ENCODE measurements at regions not wholly inside any gene's neighbourhood (a gene's known extent, or its start where the extent isn't known, plus 50 kb on each side); places are given as distances from the start of the nearest gene placed in this dataset.
"Not testable (repeated sequence)": the region's sequence is repeated elsewhere in the genome, so short reads cannot be mapped to it uniquely, and the experiment has no call there.

DNA sequence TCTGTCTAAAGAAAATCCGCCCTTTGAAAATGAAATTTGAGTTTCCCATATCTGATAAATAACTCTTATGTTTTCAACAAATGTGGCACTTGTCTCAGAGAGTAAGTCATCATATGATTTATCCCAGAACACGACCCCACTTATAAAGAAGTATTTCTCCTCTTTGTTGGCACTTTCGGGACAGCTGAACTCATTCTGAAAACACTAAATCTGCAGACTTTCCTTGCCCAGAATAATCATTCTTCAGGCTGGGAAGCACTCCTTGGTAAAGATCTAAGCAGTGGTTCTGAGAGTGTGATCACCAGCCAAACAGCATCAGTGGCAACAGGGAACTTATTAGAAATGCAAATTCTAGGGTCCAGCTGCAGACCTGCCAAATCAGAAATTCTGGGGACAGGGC, 532.2 kb upstream of the API5 start:
- no peak for DNase-seq
- Histone ChIP-seq H3K4me3 (no peak overlapping the region), H3K4me1 (no peaks in the 10 kb centered on the region), H3K36me3 (no peaks in the 10 kb centered on the region), H3K27ac (no peak overlapping the region), H3K9me3 (no peaks in the 10 kb centered on the region), H3K27me3 (no peaks in the 10 kb centered on the region)
- TF ChIP-seq POLR2A (IDR thresholded peaks at IDR 0.05), result no peak
- TF ChIP-seq, protein P1, sequence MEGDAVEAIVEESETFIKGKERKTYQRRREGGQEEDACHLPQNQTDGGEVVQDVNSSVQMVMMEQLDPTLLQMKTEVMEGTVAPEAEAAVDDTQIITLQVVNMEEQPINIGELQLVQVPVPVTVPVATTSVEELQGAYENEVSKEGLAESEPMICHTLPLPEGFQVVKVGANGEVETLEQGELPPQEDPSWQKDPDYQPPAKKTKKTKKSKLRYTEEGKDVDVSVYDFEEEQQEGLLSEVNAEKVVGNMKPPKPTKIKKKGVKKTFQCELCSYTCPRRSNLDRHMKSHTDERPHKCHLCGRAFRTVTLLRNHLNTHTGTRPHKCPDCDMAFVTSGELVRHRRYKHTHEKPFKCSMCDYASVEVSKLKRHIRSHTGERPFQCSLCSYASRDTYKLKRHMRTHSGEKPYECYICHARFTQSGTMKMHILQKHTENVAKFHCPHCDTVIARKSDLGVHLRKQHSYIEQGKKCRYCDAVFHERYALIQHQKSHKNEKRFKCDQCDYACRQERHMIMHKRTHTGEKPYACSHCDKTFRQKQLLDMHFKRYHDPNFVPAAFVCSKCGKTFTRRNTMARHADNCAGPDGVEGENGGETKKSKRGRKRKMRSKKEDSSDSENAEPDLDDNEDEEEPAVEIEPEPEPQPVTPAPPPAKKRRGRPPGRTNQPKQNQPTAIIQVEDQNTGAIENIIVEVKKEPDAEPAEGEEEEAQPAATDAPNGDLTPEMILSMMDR (IDR thresholded peaks at IDR 0.05), result no peak
- intact Hi-C loops (cut with DNase I; ENCODE audit: low total_unique reads), result no loop called here

DNA sequence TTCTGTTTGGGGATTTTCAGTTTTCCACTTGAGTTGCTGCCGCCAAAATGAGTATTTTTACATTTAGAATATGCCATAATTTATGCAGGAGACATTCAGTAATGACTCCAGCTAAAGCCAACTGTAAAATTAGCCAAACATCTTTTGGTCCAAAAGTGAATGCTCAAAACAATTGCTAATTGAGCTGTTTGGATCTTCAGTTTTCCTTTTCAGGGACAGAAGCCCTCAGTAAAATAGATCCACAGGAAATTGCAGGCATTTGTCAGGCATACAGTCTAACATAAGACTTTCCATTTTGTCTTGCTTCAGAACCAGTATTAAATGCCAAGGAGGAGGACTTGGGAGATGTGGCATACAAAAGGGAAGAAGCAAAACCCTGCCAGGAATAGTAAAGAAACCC, 524.8 kb upstream of the API5 start:
- H3K9me3 ChIP-seq, result no peaks in the 10 kb centered on the region
- no peak for DNase-seq
- H3K4me1 ChIP-seq, result no peaks in the 10 kb centered on the region
- H3K27me3 ChIP-seq, result no peaks in the 10 kb centered on the region
- TF ChIP-seq, protein P1 (IDR thresholded peaks at IDR 0.05), result no peak
- no peak for TF ChIP-seq POLR2A (IDR thresholded peaks at IDR 0.05)
- intact Hi-C loops (cut with DNase I; ENCODE audit: low total_unique reads), result no loop called here
- no peak overlapping the region for H3K27ac ChIP-seq
- no peak overlapping the region for H3K4me3 ChIP-seq
- H3K36me3 ChIP-seq, result no peaks in the 10 kb centered on the region

DNA sequence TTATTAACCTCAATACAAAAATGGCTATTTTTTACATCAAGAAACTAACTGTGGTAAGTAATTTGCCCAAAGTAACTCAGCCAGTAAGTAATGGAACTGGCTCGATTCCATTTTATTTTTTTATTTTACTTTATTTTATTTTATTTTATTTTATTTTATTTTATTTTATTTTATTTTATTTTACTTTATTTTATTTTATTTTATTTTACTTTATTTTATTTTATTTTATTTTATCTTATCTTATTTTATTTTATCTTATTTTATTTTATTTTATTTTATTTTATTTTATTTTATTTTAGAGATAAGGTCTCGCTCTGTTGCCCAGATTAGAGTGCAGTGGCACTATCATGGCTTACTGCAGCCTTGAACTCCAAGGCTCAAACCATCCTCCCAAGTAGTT, 516.3 kb upstream of the API5 start:
- H3K4me3 ChIP-seq; DNase-seq; H3K4me1 ChIP-seq; H3K27me3 ChIP-seq; H3K9me3 ChIP-seq; H3K36me3 ChIP-seq; intact Hi-C loops (cut with DNase I; ENCODE audit: low total_unique reads); H3K27ac ChIP-seq: not testable (repeated sequence)

DNA sequence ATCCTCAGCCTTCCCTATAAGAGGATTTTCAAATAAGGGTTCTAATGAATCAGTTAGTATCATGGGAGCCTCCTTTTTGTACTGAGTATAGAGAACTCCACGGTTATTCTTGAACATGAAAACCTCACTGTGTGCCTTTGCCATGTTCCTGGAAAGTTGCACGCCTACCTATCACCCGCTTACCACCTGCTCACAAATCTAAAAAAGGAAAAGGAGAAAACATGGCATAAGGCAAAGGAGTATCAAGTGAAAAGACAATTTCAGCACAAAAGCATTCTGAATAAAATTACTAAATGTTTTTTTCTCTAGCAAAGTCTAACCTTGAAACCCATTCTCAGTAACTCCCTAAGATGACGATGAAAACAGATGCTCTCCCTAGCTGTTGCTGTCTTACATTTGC, 511.8 kb upstream of the API5 start:
- intact Hi-C loops (cut with DNase I; ENCODE audit: low total_unique reads), result no loop called here
- no peak for DNase-seq
- Histone ChIP-seq H3K36me3 (no peaks in the 10 kb centered on the region), H3K4me3 (no peak overlapping the region), H3K4me1 (no peaks in the 10 kb centered on the region), H3K27ac (no peak overlapping the region), H3K9me3 (no peaks in the 10 kb centered on the region), H3K27me3 (no peaks in the 10 kb centered on the region)
- no peak for TF ChIP-seq POLR2A (IDR thresholded peaks at IDR 0.05)
- TF ChIP-seq, protein P1 (IDR thresholded peaks at IDR 0.05), result no peak

DNA sequence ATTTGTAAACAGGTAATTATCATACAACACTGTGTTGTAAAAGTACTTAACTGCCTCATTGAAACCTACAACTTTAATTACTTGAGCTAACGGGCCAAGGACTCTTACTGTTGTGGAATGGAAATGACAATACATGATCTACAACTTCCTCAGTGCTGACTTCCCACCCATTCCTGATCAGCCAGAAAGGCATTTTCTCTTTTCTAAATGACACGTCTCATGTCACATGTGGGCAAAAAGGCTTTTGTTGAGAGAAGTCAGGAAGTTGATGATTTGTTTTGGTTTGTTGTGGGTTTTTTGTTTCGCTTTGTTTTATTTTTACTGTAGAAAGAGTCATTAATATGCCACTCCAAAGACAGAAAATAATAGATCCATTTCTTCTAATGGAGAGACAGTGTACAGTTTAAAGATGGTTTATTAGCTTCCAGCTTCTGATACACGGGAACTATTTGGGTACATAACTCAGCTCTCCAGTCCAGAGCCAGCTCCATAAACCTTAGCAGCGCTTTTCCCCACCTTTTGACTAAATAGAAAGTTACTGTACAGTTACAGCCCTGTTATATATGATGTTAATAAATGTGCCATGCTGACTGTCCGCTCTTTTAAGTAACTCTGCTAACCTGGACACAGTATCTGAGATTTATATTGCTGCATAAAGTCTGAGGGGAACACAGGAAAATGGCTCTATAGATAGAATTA, 509.4 kb upstream of the API5 start:
- Histone ChIP-seq H3K27me3 (no peaks in the 10 kb centered on the region), H3K9me3 (no peaks in the 10 kb centered on the region), H3K36me3 (no peaks in the 10 kb centered on the region), H3K4me1 (no peaks in the 10 kb centered on the region), H3K4me3 (no peak overlapping the region), H3K27ac (no peak overlapping the region)
- no peak for DNase-seq
- no peak for TF ChIP-seq POLR2A (IDR thresholded peaks at IDR 0.05)
- TF ChIP-seq, protein P1 (IDR thresholded peaks at IDR 0.05), result no peak
- intact Hi-C loops (cut with DNase I; ENCODE audit: low total_unique reads), result no loop called here

DNA sequence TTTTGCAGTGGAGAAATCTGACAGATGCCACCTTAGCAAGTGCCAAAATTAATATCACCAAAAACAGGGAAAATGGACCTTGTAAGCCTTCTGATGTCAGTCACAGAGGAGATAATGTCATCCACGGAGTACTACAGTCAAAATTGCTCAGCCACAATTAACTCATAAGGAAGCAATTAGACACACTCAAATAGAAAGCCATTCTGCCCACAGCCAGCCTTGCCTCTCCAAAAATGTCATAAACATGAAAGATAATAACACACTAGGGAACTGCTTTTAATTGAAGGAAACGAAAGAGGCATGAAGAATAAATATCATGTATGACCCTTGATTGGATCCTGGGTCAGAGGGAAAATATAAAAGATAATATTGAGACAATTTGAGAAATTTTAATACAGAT, 505.6 kb upstream of the API5 start:
- no peak for TF ChIP-seq POLR2A (IDR thresholded peaks at IDR 0.05)
- TF ChIP-seq, protein P1 (IDR thresholded peaks at IDR 0.05), result no peak
- Histone ChIP-seq H3K36me3 (no peaks in the 10 kb centered on the region), H3K27ac (no peak overlapping the region), H3K4me3 (no peak overlapping the region), H3K9me3 (no peaks in the 10 kb centered on the region), H3K4me1 (no peaks in the 10 kb centered on the region), H3K27me3 (no peaks in the 10 kb centered on the region)
- intact Hi-C loops (cut with DNase I; ENCODE audit: low total_unique reads), result no loop called here
- DNase-seq, result no peak

Measured in uterus (tissue), 3 donors.